RWPE1 (cell line): ENCODE measurements at regions not wholly inside any gene's neighbourhood (a gene's known extent, or its start where the extent isn't known, plus 50 kb on each side); places are given as distances from the start of the nearest gene placed in this dataset.

Experiments used
- CTCF ChIA-PET: fragments of 350-600 bp; sonication (Branson Sonifier 250); formaldehyde crosslinking; extraction: SDS; loops from one replicate; lab custom pipeline; 2021; lab: Yijun Ruan, JAX
- POLR2A ChIA-PET: fragments of 400-600 bp; formaldehyde crosslinking; extraction: SDS; loops from one replicate; lab custom pipeline; 2020; ENCODE audit warnings: antibody characterized with exemption; ENCODE audit not compliant: low non-redundant PET; lab: Yijun Ruan, JAX
- DNase-seq: peaks from one replicate; pipeline ENCODE4 v3.0.0; 2012; ENCODE audit warnings: low spot score
- H3K27ac ChIP-seq: fragments of 450-650 bp; 2 replicates; pipeline ENCODE4 v1.5.1; 2017
- CTCF ChIP-seq: fragments of 450-650 bp; conservative IDR thresholded peaks from 2 replicates; pipeline ENCODE4 v1.5.1; 2017; ENCODE audit warnings: low read depth, mild to moderate bottlenecking

DNA sequence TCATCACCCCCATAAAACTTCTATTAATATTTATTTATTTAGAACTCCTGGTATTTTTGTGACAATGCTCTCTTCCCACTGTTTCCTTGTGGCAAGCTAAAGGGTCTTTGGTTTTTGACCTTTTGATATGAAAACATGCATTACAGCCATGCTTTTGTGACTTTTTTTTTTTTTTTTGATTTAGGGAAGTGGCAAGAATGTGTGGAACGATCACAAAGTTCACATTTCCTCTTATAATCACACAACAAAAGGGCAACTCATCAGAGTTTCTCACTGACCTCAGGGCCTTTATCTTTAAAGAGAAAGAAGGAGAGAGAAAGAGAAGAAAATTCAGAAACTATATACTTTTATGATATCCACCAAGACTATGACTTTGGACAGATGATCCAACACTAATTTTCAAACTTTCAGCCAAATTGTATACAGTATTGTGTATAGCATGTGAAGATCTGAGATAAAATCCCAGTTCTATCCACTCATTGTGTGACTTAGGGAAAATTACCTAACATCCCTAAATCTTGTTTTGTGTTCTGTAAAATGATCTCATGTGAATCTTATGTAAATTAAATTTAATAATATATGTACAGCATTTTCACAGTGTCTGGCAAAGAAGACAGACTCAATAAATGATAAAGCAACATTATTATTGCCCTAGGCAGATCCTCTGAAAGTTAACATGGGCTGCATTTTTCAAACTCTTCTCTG is 106.8 kb upstream of the MARCKS start:
- ChIA-PET POLR2A (no interaction called here), CTCF (no interaction called here)
- no peak for TF ChIP-seq CTCF
- DNase-seq = no peak
- no peak overlapping the region for H3K27ac ChIP-seq

DNA sequence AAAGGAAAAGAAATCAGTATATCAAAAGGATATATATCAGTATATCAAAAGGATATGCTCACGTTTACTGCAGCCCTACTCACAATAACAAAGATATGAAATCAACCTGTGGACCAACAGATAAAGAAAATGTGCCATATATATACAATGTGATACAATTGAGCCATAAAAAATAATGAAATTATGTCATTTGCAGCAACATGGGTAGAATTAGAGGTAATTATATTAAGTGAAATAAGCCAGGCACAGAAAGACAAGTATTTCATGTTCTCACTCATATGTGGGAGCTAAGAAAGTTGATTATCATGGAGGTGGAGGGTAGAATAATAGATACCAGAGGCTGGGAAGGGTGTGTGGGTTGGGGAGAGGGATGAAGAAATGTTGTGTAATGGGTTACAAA is 102.9 kb upstream of the MARCKS start:
- ChIA-PET POLR2A (no interaction called here), CTCF (no interaction called here)
- DNase-seq = no peak
- no peak overlapping the region for H3K27ac ChIP-seq
- no peak for TF ChIP-seq CTCF

DNA sequence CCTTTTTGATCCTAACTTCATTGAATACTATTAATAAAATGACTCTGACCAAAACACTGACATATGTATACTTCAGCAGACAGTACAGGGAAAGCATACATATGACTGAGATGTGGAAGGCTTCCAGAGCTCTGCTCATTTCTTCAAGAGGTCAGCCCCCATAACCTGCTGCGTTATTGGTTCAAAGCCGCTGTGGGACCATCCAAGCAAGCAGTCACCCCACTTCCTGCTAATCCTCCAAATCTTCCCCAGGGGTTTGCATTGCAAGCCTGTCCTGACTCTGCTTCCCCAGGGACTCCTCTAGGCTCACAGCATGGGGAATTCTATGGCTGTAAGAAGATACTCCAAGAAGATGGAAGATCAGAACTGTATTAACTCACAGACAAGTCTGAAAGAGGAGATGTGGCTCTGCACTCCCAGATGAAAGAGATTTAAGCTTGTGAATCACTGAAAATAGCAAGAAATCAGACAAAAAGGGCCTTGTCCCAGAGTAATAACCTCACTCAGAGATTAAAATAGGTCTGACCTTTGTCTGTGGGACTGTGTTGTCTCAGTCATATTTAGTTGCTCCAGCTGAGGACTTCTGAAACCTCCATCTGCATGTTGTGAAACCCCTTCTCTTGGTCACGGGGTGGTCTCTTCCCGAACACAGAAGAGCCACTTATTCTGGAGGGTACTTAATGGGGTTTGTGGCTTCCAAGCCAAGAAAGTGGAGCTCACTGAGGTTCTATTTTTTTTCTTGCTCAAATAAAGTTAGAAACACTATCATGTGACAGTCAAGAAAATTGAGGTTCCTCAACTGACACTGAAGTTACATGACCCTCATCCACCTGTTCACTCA is 101.5 kb upstream of the MARCKS start:
- POLR2A ChIA-PET = no interaction called here
- no peak for TF ChIP-seq CTCF
- H3K27ac ChIP-seq = no peak overlapping the region
- CTCF ChIA-PET = interaction anchor here (0.5 to 0.6 kb wide), 2 partner anchors 21 to 32 kb away, joined by 6 to 9 read pairs; no protein-coding TSS in a partner anchor
- DNase-seq = no peak

- no peak overlapping the region for H3K27ac ChIP-seq
- no peak for TF ChIP-seq CTCF
- no peak for DNase-seq
- ChIA-PET POLR2A (no interaction called here), CTCF (interaction anchor here (0.6 kb wide), 1 partner anchor 22 kb away, joined by 9 read pairs; no protein-coding TSS in a partner anchor)
Measured at GRCh38 chr6:113756290-113756665, 100.9 kb upstream of the MARCKS start.

DNA sequence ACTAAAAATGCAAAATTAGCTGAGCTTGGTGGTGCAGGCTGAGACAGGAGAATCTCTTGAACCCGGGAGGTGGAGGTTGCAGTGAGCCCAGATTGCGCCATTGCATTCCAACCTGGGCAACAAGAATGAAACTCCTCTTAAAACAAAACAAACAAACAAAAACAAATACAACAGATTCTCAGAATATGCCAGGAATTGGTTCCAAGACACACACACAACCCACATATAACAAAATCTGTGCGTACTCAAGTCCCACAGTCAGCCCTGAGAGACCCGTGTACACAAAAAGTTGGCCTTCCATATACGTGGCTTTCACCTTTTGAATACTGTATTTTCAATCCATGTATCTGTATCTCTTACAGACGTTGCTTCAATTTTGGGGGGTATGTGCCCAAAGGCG is 98.9 kb upstream of the MARCKS start:
- TF ChIP-seq CTCF = no peak
- DNase-seq = no peak
- ChIA-PET POLR2A (no interaction called here), CTCF (no interaction called here)
- no peak overlapping the region for H3K27ac ChIP-seq

DNA sequence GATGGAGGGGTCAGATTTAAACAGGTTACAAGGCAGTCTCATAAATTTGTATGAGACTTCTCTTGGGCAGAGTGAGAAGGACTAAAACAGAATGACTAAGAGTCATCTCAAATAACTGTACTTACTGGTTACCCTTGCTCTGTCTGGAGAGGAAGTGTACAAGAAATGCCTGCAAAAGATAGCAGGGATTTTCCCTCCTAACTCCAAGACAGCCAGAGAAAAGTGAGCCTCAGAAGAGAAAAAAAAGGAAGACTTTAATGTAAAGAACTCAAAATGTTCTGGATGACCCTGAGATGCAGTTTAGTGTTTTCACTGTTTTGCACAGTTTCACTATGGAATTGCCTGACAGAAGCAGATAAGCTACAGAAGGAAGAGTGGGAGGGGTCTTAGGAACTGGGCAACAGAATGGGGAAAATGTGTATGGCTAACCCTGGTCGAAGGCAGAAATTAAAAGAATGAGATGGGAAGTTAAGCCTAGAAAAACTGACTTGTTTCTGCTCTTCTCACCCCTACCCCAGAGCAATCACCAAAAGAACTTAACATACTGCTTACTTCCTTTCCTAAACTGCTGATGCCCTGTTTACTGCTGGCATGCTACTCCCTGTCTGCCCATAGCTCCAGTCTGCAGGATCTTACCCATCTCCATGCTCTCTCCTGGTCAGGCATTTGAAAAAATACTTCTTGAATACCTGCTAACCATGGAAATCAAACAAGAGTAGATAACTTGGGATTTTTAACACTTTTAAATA is 98.1 kb upstream of the MARCKS start:
- DNase-seq = no peak
- ChIA-PET POLR2A (no interaction called here), CTCF (no interaction called here)
- no peak for TF ChIP-seq CTCF
- H3K27ac ChIP-seq = no peak overlapping the region
